ENCODE measurements at regions not wholly inside any gene's neighbourhood (a gene's known extent, or its start where the extent isn't known, plus 50 kb on each side); places are given as distances from the start of the nearest gene placed in this dataset.
"Not testable (repeated sequence)": the region's sequence is repeated elsewhere in the genome, so short reads cannot be mapped to it uniquely, and the experiment has no call there.

DNA sequence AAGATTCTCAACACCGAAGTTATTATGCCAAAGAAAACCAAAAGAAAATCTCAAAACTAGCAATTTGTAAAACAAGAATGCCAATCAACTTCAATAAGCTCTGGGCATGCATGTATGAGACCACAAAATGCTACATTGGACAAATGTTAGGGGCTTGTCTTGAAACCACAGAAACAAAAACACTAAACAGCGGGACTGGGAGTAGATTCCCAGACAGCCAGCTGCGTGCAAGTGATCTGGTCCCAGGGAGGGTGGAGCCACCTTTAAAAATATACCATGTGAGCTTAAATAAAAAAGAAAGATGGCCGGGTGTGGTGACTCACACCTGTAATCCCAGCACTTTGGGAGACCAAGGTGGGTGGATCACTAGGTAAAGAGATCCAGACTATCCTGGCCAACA is 163.6 kb upstream of the PRICKLE2 start:
- DNase-seq (ENCODE audit: low spot score), result no peak

DNA sequence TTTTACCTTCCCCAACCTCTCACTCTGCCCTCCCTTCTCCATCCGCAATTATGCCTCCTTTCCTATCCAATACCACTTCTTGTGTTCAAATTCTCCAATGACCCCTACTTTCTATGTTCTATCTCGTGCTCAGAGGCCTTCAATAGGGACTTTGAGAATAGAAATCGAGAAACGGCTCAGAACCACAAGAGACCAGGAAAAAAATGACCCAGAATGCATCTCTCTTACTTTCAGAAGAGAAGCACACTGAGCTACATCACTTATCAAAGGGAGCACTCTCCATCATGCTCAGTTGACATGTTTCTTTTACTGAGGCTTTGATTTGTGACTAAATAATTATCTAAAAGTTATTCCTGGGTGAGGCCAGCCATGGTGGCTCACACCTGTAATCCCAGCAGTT is 162.4 kb upstream of the PRICKLE2 start:
- DNase-seq (ENCODE audit: low spot score), result no peak

DNA sequence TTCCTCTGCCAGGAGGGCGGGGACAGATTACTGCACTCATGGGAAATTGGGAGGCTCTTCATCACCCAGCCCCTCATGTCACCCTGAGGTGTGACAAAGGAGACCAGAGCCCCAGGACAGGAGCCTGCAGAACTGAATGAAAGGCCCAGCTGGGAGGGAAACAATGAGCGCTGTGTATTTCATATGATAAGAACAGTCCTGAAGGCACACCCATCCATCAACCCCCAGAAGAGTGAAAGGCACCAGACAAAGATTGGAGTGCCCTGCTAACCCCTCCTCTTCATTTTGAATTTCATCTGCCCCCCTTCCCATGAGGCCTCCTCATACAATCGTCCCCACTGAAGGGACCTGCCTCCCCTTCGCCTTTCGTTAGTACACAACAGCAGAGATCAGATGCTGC is 160.0 kb upstream of the PRICKLE2 start:
- no peak for DNase-seq (ENCODE audit: low spot score)

DNA sequence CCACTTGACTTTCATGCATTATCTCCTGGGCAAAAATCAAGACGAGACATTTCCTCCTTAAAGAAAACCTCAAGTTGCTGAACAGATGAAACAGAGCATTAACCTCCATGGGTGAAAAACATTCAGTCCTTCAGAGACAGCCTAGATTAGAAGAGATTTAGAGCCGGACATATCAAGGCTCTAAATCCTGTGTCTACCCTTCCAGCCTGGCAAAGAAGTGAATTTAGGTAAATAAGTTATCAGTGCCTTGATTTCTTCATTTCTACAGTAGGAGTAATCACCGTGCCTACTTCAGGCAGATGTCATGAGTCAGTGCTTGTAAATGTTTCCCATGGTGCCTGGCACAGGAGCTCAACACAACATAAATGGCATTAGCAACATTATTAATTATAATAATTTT is 159.3 kb upstream of the PRICKLE2 start:
- no peak for DNase-seq (ENCODE audit: low spot score)

DNA sequence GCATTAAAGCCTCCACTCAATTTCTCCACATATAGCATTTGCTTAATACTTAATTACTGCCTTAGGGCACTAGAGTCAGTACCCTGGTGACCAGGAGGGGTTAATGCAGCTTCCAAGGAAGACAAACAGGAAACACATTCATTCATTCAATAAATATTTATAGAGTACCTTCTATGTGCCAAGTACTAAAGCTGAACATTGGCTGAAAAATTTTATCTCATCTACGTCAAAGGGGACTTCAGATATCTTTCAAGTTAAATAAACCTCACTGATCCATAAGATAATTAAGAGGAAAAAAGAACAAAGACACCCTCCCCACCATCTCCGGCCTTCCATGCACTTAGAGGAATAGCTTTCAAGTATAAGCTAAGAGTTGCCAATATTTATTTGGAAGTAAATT is 156.9 kb upstream of the PRICKLE2 start:
- no peak for DNase-seq (ENCODE audit: low spot score)

DNA sequence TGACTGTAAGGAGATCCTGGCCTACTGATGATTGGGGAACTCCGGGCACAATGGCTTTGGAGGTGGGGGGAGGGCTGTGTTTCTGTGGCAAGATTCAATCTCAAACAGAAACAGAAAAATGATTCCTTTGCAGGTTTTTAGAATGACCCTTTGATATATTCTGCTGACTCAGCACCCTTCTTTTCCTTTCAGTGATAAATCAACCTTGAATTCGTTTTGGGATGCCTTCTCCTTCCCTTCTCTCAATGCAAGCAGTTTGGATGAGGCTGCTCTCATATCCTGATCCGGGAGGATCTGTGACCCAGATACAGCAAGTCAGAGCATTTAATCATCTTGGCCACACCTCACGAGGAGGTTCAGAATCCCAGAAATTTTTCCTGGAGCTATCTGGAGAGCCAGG is 156.1 kb upstream of the PRICKLE2 start:
- DNase-seq (ENCODE audit: low spot score), result no peak

DNA sequence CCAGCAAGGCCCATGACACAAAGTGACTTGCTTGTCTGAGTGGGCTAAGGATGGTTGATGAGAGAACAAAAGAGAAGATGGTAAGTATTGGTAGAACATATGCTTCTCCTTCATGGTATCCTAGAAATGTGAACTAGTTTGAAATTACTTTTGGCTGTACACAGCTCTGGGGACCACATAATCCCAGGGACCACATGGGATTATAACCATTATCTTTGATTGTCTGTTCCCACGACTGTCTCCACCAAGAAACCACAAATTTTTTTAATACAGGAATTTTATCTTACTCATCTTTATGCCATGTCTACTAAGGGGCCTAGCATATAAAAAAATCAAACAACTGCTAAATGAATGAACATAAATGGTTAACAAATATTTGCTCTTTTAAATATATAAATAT is 155.3 kb upstream of the PRICKLE2 start:
- no peak for DNase-seq (ENCODE audit: low spot score)

DNA sequence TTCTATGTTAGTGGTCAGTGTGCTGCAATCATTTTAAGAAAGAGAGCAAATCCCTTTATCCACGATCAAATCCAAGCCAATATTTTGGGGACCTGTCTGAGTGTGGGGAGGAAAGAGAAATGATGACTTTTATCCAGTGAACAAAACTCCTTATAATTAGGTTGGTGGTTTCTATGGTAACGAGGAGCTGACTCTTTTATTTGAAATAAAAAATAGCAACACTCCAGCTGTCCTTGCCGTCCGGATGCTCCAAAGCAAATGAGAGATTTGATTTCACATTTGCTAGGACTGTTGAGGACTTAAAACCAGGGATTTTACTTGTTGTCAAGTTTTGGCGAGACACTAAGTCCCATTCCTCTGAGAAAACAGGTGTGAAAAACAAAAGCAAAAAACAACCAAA is 154.0 kb upstream of the PRICKLE2 start:
- no peak for DNase-seq (ENCODE audit: low spot score)

DNA sequence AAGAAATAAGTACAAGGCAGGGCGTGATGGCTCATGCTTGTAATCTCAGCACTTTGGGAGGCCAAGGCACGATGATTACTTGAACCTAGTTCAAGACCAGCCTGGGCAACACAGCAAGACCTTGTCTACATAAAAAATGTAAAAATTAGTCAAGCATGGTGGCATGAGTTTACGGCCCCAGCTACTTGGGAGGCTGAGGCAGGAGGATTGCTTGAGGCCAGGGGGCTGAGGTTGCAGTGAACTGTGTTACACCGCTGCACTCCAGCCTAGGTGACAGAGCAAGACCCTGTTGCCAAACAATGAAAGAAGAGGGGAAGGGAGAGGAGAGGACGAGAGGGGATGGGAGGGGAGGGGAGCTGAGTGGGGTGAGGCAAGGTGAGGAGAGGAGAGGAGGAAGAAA is 152.7 kb upstream of the PRICKLE2 start:
- DNase-seq (ENCODE audit: low spot score), result no peak

DNA sequence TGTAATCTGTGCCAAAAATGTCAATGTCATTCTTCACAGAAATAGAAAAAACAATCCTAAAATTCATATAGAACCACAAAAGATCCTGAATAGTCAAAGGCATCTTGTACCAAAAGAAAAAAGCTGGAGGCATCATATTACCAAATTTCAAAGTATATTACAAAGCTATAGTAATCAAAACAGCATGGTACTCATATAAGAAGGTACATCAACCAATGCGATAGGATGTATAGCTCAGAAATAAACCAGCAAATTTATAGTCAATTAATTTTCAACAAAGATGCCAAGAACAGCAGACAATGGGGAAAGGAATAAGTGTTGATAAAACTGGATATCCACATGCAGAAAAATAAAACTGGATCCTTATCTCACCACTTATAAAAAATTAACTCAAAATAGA is 150.5 kb upstream of the PRICKLE2 start:
- no peak for DNase-seq (ENCODE audit: low spot score)

DNA sequence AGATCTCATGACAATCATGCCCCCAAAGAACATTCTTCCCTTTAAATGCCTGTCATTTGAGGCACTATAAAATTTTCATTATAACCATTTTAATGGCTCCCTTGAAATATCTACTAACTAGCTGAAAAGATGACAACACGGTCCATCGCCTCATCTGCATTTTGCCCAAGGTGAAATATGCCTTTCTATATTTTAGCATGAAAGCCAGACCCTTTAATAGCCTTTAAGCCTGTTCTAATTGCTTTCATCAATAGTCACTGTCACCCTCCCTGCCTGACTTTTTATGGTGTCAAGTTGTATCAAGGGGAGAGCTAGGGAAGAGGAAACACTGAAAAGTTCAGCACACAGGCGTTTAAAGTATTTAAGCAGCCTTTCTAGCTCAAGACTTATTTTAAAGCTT is 144.1 kb upstream of the PRICKLE2 start:
- no peak for DNase-seq (ENCODE audit: low spot score)

DNA sequence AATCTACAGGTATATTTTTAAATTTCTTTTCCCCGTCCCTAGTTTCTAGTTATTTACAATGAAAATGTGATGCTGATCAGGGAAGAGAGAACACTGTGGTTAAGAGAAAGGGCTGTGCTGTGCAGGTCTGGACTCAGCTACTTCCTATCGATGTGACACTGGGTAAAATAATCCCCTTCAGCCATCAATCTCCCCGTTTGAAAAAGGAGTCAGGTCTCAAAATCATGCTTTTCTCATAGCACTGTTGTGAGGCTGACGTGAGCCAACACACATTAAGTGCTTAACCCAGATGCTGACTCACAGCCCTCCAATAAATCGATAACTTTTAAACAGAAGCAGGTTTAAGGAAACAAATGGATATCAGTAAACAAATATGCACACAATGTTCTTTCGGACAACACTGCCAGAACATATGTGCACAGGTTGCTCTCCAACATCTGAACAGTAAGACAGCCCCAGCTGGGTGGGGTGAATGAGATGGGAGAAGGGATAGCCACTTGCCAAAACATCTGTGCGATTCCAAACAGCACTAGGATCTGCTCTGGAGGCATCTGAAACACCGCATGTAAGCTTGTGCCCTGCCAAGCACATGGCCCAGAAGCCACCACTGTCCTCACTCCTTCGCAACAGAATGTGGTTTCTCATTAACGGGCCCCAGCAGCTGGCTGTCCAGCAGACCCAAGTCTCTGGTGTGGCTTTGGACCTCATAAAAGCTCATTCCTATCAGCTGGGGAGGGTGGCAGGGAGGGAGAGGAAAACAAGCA is 143.2 kb upstream of the PRICKLE2 start:
- DNase-seq (ENCODE audit: low spot score), result no peak

DNA sequence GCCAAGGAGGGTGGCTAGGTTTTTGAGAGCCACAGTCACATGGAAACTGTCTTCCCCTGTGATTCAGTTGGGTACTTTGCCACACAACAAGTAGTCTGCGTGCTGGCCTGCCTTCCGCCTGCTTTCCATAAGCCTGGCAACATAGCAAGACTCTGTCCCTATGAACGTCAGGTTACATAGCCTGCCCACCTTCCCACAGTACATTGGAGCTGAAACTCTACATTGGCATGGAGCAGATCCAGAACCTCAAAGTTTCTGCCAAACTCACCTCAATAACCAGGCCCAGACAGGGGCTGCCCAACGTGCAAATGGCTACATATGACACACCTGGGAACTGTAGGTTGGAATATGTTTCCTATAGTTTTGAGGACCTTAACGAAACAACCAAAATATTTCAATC is 140.6 kb upstream of the PRICKLE2 start:
- DNase-seq (ENCODE audit: low spot score), result no peak

DNA sequence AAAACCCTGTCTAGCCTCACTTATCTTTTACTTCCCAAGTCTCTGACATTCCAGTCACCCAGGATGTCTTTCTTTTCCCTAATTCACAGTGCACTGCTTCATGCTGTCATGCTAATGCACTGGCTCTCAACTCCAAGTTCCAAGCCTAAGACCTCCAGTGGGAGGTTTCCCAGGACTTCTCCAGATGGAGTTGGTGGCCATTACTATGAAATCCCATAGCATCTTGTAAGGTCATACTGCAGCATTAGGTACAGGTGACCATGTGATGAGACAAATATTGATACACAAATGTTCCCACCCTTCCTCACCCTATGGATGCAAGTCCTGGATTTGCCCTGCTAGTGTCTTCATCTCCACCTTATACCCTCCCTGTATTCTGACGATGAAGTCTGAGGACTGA is 138.6 kb upstream of the PRICKLE2 start:
- no peak for DNase-seq (ENCODE audit: low spot score)

DNA sequence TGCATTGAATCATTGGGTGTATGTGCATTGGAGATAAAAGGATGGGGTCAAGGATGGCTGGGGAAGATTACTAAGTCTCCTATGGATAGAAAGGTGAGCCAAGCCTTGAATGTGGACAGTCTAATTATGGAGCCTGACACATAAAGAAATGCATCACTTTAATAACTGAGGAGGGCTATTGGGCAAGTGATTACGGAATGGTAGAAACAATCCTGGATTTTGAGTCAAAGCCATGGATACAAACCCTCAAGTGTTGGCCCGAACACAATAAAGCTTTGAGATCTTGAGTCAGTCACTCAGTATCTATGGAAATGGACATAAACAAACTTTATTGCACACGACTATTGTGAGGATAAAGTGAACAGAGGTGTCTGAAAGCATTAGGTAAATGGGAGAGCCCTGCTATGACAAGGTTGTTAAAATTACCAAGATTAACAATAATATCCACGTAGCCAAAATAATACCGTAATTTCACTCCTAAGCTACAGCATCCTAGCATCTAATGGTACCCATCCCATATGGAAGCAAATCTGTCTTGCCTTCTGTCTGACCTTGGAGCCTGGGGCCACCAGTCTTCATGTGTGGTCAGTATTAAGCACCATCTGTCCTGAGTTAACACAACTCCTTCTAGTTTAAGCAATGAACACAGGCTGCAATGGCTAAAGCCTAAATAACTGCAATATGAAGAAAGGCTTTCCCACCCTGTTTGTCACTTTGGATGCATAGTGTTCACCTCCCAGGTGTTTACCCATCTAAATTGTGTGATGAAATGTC is 136.9 kb upstream of the PRICKLE2 start:
- no peak for DNase-seq (ENCODE audit: low spot score)

DNA sequence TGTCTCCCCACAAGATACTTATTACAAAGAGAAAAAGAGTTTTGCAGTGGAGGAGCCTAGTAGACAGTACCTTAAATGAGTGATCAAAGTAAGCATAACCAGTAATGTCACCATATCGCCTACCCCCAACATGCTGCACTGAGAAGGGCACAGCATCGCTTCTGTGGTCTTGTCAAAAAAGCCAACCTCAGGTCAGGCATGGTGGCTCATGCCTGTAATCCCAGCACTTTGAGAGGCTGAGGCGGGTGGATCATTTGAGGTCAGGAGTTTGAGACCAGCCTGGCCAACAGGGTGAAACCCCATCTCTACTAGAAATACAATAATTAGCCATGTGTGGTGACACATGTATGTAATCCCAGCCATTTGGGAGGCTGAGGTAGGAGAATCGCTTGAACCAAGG is 135.8 kb upstream of the PRICKLE2 start:
- not testable (repeated sequence) for DNase-seq (ENCODE audit: low spot score)

DNA sequence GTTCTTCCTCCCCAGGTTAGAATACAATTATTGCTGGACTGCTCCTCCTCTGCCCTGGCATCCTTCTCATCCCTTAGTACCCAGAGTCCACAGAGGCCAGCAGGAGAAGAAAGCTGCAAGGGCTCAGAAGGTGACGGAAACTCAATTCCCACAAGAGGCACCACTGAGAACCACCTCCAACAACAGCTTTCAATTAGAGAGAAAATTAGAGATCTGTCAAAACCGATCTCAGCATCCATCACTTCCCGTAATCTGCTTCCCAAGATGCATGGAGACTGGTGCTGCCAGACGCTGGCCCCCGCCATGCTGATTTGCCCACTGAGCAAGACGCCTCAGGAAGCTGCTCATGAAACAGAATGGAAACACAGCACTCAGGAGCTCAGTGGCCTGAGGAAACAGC is 135.0 kb upstream of the PRICKLE2 start:
- DNase-seq (ENCODE audit: low spot score), result no peak

DNA sequence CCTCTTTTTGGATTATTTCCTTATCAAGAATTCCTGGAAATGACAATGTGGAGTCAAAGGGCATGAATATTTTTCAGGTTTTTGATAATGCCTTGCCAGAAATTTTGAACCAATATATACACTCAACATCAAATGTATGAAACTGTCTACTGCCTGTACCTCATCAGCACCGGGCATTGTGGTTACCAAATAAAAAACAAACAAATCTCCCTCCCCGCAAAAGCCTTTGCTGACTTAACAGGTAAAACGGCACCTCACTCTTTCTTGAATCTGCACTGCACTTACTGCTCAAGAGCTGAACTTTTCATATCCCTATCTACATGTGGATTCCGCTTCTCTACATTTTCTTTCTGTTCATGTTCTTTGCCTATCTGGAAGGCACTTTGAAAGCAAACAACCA is 134.5 kb upstream of the PRICKLE2 start:
- DNase-seq (ENCODE audit: low spot score), result no peak

DNA sequence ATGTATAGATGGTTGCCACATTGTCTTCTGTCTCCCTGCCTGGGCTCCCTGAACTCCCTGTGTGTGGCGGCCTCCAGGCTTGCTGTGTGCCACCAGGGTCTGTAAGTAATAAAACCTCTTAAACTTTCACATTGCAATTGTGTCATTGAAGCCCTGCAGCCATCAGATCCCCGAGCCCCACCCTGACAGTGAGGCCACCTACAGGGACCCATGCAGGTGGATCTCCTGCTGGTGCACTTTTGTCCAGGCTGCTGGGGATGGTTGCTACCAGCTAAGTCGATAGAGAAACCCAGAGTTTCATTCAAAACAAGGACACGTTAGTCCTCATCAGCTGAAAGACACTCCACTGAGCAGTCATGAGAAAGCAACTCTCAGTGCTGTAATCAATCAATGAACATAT is 133.6 kb upstream of the PRICKLE2 start:
- no peak for DNase-seq (ENCODE audit: low spot score)

DNA sequence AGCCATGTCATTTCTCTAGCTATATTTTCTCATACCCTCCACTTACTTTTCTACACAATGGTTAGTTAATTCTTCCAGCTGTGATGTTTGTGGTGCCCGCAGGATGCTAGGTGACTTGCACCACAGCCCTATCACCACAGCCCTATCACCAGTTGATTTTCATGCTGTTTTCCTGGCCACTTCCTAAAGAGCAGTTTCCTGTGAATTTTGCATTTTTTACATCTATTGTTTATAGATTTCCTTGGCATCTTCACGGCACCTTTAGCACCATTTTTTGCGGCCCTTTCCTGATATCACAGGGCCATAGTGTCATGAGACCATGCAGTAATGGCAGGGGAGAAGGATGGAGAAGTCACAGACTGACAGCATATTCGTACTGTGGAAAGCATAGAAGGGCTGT is 132.9 kb upstream of the PRICKLE2 start:
- DNase-seq (ENCODE audit: low spot score), result no peak

DNA sequence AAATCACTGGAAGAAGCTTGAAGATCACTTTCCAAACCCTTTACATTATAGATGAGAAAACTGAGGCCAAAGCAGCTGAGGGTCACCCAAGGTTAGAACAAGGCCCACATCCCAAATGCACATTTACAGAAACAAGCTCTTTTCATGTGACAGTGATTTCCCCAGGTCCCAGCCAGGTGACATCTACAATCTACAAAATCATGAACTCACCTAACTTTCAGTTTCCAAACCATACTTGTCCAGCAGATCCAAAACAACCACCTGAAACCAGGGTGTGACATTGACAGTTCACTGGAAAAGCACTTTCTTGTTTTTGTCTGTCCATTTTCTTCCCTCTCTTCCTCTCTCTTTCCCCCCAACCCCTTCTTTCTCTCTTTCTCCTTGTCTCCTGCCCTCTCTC is 132.2 kb upstream of the PRICKLE2 start:
- DNase-seq (ENCODE audit: low spot score), result no peak

DNA sequence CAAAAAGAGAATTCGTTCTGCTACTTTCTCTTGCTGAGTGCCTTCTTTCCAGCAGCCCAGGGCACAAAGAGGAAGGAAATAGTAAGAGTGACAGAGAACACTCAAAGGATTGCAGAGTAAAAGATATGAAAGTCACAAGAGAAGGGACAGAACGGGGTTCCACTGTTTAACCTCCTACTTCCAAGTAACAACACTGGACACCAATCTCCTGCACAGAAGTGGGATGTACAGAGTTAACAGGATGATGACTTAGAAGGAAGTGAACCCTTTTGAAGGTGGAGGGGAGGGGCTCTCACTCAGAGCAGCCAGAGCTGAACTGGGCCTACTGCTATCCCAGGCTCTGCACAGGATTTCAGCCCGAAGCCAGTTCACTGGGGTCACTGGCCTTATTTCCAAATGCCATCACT is 130.1 kb upstream of the PRICKLE2 start:
- no peak for DNase-seq (ENCODE audit: low spot score)

DNA sequence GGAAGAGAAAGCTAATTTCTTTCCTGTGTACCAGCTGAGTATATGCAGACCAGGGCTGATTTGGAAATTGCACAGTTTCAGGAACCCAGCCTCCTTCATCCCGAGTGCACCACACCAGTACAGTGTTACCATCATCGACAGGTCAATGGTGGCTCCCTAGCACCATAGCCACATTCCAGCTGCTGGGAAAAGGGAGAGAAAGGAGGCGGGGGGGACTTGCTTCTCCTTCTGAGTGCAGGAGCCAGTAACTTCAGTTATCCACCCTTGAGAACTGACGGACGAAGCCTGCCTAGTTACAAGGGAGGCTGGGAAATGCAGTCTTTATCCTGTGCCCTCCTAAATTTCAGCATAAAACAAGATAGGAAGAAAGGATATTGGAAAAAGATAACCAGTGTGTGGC is 129.7 kb upstream of the PRICKLE2 start:
- no peak for DNase-seq (ENCODE audit: low spot score)

DNA sequence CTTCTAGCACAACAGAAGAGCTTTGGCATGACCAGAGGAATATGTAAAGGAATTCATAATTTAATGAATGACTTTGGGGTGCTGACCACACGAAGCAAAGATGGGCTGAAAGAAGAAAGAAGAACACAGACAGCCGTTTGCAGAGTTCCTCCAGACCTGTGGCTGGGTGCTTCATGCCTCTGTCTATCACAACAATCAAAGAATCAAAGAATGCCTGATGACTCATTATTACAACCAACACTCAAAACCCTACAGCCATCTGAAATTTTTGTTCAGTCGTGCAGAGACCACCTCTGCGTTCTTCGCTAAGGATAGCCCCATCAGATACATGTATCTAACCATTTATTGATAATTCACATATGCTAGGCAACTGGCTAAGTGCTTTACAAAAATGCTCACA is 129.0 kb upstream of the PRICKLE2 start:
- DNase-seq (ENCODE audit: low spot score), result no peak

All from activated CD4-positive, alpha-beta T cell treated with anti-CD3 and anti-CD28 coated beads, Interleukin-2, Interleukin-4, amounts not matched to agents 100 ng/mL and 50 ng/mL, durations not matched to agents 16 hours and 8 hours (primary cell).